ENCODE measurements at regions not wholly inside any gene's neighbourhood (a gene's known extent, or its start where the extent isn't known, plus 50 kb on each side); places are given as distances from the start of the nearest gene placed in this dataset.

DNA sequence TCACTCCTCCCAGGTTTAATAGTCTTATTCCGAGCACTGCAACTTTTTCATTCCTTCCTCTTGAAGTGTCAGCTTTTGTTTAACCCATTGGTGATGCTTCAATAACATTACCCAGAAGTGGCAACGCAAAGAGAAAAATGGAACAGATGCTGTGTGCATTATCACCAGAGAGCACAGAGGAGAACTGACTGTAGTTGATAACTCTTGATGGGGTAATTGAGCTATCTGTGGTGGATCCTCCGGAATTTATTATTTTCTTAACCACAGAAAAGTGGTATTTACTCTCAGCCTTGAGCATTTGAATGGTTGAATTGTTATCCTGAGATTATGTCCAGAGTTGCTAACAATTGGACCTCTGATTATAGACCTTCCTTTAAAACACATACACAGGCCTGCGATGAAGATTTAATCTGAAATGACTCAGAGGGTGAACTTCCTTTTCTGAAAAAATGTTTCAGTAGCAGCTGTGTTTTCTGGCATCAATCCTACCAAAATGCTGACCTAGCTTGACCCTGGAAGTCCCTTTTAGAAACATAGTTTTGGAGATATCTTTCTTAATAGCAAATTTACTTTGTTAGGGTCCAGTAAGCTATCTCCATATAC, 1584.4 kb upstream of the LRRTM3 start:
- peak in 1 of 4 donors; percentile 13 for TF ChIP-seq POLR2AphosphoS5 (IDR thresholded peaks at IDR 0.05)
- TF ChIP-seq, protein P1, sequence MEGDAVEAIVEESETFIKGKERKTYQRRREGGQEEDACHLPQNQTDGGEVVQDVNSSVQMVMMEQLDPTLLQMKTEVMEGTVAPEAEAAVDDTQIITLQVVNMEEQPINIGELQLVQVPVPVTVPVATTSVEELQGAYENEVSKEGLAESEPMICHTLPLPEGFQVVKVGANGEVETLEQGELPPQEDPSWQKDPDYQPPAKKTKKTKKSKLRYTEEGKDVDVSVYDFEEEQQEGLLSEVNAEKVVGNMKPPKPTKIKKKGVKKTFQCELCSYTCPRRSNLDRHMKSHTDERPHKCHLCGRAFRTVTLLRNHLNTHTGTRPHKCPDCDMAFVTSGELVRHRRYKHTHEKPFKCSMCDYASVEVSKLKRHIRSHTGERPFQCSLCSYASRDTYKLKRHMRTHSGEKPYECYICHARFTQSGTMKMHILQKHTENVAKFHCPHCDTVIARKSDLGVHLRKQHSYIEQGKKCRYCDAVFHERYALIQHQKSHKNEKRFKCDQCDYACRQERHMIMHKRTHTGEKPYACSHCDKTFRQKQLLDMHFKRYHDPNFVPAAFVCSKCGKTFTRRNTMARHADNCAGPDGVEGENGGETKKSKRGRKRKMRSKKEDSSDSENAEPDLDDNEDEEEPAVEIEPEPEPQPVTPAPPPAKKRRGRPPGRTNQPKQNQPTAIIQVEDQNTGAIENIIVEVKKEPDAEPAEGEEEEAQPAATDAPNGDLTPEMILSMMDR (IDR thresholded peaks at IDR 0.05): no peak
- TF ChIP-seq EP300 (IDR thresholded peaks at IDR 0.05): no peak
- no peak for TF ChIP-seq POLR2A (IDR thresholded peaks at IDR 0.05)
- 36 to 40% methylated on average over 4 of the region's 4 CpGs for WGBS, 2 donors
- intact Hi-C loops (cut with DNase I): no loop called here
- no peaks in the 10 kb centered on the region for H3K9me3 ChIP-seq
- no peaks in the 10 kb centered on the region for H3K27me3 ChIP-seq
- H3K27ac ChIP-seq: no peak overlapping the region
- DNase-seq: no peak
- no peak overlapping the region for H3K4me3 ChIP-seq
- no peaks in the 10 kb centered on the region for H3K36me3 ChIP-seq
- peaks cover 0 to 9% (median 6%) of the 10 kb centered on the region in 4 donors for H3K4me1 ChIP-seq

GRCh38 chr10:65342245-65342644, 1583.6 kb upstream of the LRRTM3 start:
- no peak for DNase-seq
- TF ChIP-seq, protein P1 (IDR thresholded peaks at IDR 0.05): no peak
- TF ChIP-seq POLR2AphosphoS5 (IDR thresholded peaks at IDR 0.05) (no peak), POLR2A (IDR thresholded peaks at IDR 0.05) (no peak), EP300 (IDR thresholded peaks at IDR 0.05) (no peak)
- H3K27ac ChIP-seq: no peak overlapping the region
- no peaks in the 10 kb centered on the region for H3K36me3 ChIP-seq
- H3K27me3 ChIP-seq: no peaks in the 10 kb centered on the region
- intact Hi-C loops (cut with DNase I): no loop called here
- H3K4me3 ChIP-seq: no peak overlapping the region
- H3K9me3 ChIP-seq: no peaks in the 10 kb centered on the region
- 74 to 89% methylated on average over 1 of the region's 1 CpG for WGBS, 2 donors
- H3K4me1 ChIP-seq: peaks cover 0 to 9% (median 6%) of the 10 kb centered on the region in 4 donors

DNA sequence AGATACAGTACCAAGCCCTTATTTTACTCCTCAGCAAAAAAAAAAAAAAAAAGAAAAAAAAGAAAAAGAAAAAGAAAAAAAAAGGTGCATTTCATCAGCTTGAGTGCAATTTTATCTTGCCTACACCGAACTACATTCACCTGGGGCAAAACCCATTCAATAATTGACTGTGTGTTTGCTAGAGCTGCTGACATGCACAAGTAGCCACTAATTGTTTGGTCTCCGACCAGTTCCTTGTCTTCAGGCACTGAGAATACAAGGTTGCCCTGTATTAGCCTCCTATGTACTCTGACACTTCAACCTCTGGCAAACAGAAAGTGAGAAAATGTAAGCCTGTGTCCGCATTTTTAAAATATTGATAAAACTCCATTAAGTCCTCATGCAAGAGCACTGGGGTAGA, 1579.4 kb upstream of the LRRTM3 start:
- Histone ChIP-seq H3K4me3 (no peak overlapping the region), H3K36me3 (no peaks in the 10 kb centered on the region), H3K4me1 (peaks cover 0 to 13% (median 4%) of the 10 kb centered on the region in 4 donors), H3K27me3 (no peaks in the 10 kb centered on the region), H3K27ac (no peak overlapping the region), H3K9me3 (no peaks in the 10 kb centered on the region)
- DNase-seq: no peak
- TF ChIP-seq EP300 (IDR thresholded peaks at IDR 0.05) (no peak), POLR2A (IDR thresholded peaks at IDR 0.05) (no peak), POLR2AphosphoS5 (IDR thresholded peaks at IDR 0.05) (no peak)
- TF ChIP-seq, protein P1 (IDR thresholded peaks at IDR 0.05): no peak
- intact Hi-C loops (cut with DNase I): no loop called here
- 67 to 70% methylated on average over 3 of the region's 3 CpGs for WGBS, 2 donors

DNA sequence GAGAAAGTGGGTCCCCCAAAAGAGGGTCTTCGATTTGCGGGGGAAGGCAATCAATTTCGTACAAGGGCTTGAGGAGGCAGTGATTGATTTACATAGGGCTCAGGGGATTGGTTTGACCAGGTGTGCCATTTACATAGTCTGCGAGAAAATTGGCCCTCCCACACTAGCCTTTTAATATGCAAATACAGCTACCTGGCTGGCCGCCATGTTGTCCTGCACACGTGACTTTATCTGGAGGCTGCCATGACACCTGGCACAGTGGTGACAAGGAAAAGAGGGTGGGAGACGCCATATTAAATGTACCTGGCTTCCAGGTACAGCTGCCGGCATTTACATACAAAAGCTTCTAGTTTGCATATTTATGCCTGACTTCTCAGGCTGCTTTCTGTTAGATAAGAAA, 1577.2 kb upstream of the LRRTM3 start:
- H3K9me3 ChIP-seq: no peaks in the 10 kb centered on the region
- intact Hi-C loops (cut with DNase I): no loop called here
- H3K4me1 ChIP-seq: peaks cover 0 to 10% (median 0%) of the 10 kb centered on the region in 4 donors
- DNase-seq: no peak
- no peak overlapping the region for H3K27ac ChIP-seq
- H3K27me3 ChIP-seq: no peaks in the 10 kb centered on the region
- WGBS, 2 donors: 92 to 93% methylated on average over 8 of the region's 8 CpGs
- TF ChIP-seq POLR2A (IDR thresholded peaks at IDR 0.05) (no peak), EP300 (IDR thresholded peaks at IDR 0.05) (no peak), POLR2AphosphoS5 (IDR thresholded peaks at IDR 0.05) (no peak)
- TF ChIP-seq, protein P1 (IDR thresholded peaks at IDR 0.05): no peak
- no peaks in the 10 kb centered on the region for H3K36me3 ChIP-seq
- no peak overlapping the region for H3K4me3 ChIP-seq

DNA sequence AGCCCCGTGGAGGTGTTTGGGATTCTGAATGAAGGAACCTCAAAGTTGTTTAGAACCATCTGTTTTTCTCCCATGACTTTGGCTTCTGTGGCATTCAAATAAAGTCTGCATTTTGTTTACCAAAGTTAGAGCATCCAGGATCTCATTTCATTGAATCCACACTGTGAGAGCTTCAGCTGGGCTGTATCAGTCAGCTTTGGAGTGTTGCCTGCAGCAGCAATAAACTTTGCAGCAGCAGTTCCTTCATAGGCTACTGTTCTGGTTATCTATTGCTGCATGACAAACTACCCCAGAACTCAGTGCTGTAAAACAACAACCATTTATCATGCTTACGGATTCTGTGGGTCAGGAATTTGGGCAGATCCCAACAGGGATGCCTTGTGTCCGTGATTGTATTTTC, 1575.2 kb upstream of the LRRTM3 start:
- no peaks in the 10 kb centered on the region for H3K27me3 ChIP-seq
- no peak for DNase-seq
- TF ChIP-seq, protein P1 (IDR thresholded peaks at IDR 0.05): no peak
- TF ChIP-seq EP300 (IDR thresholded peaks at IDR 0.05) (no peak), POLR2AphosphoS5 (IDR thresholded peaks at IDR 0.05) (no peak), POLR2A (IDR thresholded peaks at IDR 0.05) (no peak)
- H3K27ac ChIP-seq: no peak overlapping the region
- H3K4me1 ChIP-seq: peaks cover 0 to 10% (median 0%) of the 10 kb centered on the region in 4 donors
- no peak overlapping the region for H3K4me3 ChIP-seq
- intact Hi-C loops (cut with DNase I): no loop called here
- H3K9me3 ChIP-seq: no peaks in the 10 kb centered on the region
- H3K36me3 ChIP-seq: no peaks in the 10 kb centered on the region
- 13 to 38% methylated on average over 3 of the region's 3 CpGs for WGBS, 2 donors
